ENCODE measurements at regions not wholly inside any gene's neighbourhood (a gene's known extent, or its start where the extent isn't known, plus 50 kb on each side); places are given as distances from the start of the nearest gene placed in this dataset.

- peaks cover 0 to 3% of the 10 kb centered on the region in 2 donors for H3K9me3 ChIP-seq (replicated peaks in 1 of 2; ENCODE audit: control insufficient read depth in 2 of 2, insufficient read depth in 1 of 2, low read depth in 1 of 2, low read length in 2 of 2)
- no peak overlapping the region for H3K4me2 ChIP-seq (ENCODE audit: insufficient read depth, low read length, poor library complexity, severe bottlenecking)
- no CpG with 5 or more reads among the region's 2 CpGs for WGBS, 2 donors (ENCODE audit: extremely low coverage in 2 of 2, insufficient read length in 2 of 2, insufficient replicate concordance in 1 of 2)
- H2BK120ac ChIP-seq (ENCODE audit: low read depth, low read length) = no peak overlapping the region
- no peak overlapping the region for H4K91ac ChIP-seq (ENCODE audit: low read depth, low read length, poor library complexity)
- no peak overlapping the region for H3K9ac ChIP-seq (ENCODE audit: low read depth, low read length, poor library complexity)
- H3K23ac ChIP-seq (ENCODE audit: low read depth, low read length, poor library complexity) = no peak overlapping the region
- no peak overlapping the region for H2AFZ ChIP-seq (ENCODE audit: low read length)
- H2BK5ac ChIP-seq (ENCODE audit: low read length) = no peak overlapping the region
- no peak overlapping the region for H3K4ac ChIP-seq (ENCODE audit: low read length)
- no peak overlapping the region for H2AK5ac ChIP-seq (ENCODE audit: low read depth, low read length)
- H2BK15ac ChIP-seq (ENCODE audit: low read length) = no peak overlapping the region
- H3K36me3 ChIP-seq (replicated peaks in 1 of 2; ENCODE audit: control insufficient read depth in 2 of 2, insufficient read depth in 2 of 2, low read length in 2 of 2) = no peaks in the 10 kb centered on the region
- H3K27me3 ChIP-seq (ENCODE audit: control insufficient read depth in 3 of 3, insufficient read depth in 3 of 3, low read depth in 1 of 3, low read length in 3 of 3) = no peaks in the 10 kb centered on the region
- H3K4me1 ChIP-seq (ENCODE audit: control insufficient read depth in 2 of 2, insufficient read depth in 1 of 2, low read depth in 1 of 2, low read length in 2 of 2) = no peaks in the 10 kb centered on the region
- no peak overlapping the region for H4K8ac ChIP-seq (ENCODE audit: low read depth, low read length)
- H2BK12ac ChIP-seq (ENCODE audit: low read length) = no peak overlapping the region
- no peak overlapping the region for H3K4me3 ChIP-seq (ENCODE audit: low read length in 2 of 2)
- no peak overlapping the region for H3K14ac ChIP-seq (ENCODE audit: low read length)
- no peak for DNase-seq (ENCODE audit: low spot score)
- no peak overlapping the region for H3K18ac ChIP-seq (ENCODE audit: low read length)
- no peaks in the 10 kb centered on the region for H3K79me1 ChIP-seq (ENCODE audit: low read depth, low read length)
- no peak overlapping the region for H3K27ac ChIP-seq (replicated peaks; ENCODE audit: low read length)
These were observed 62.3 kb downstream of the ARL4A start for GRCh38 chr7:12749746-12750145.

GRCh38 chr7:12751764-12752163 lies 64.3 kb downstream of the ARL4A start:
- Histone ChIP-seq H3K9ac (ENCODE audit: low read depth, low read length, poor library complexity) (no peak overlapping the region), H3K27me3 (ENCODE audit: control insufficient read depth in 3 of 3, insufficient read depth in 3 of 3, low read depth in 1 of 3, low read length in 3 of 3) (no peaks in the 10 kb centered on the region), H3K4me3 (ENCODE audit: low read length in 2 of 2) (no peak overlapping the region), H3K27ac (replicated peaks; ENCODE audit: low read length) (no peak overlapping the region), H3K79me1 (ENCODE audit: low read depth, low read length) (no peaks in the 10 kb centered on the region), H3K18ac (ENCODE audit: low read length) (no peak overlapping the region), H4K91ac (ENCODE audit: low read depth, low read length, poor library complexity) (no peak overlapping the region), H2AFZ (ENCODE audit: low read length) (no peak overlapping the region), H2BK5ac (ENCODE audit: low read length) (no peak overlapping the region), H2BK15ac (ENCODE audit: low read length) (no peak overlapping the region), H3K4me2 (ENCODE audit: insufficient read depth, low read length, poor library complexity, severe bottlenecking) (no peak overlapping the region), H3K36me3 (replicated peaks in 1 of 2; ENCODE audit: control insufficient read depth in 2 of 2, insufficient read depth in 2 of 2, low read length in 2 of 2) (no peaks in the 10 kb centered on the region), H3K4ac (ENCODE audit: low read length) (no peak overlapping the region), H3K9me3 (replicated peaks in 1 of 2; ENCODE audit: control insufficient read depth in 2 of 2, insufficient read depth in 1 of 2, low read depth in 1 of 2, low read length in 2 of 2) (peaks cover 0 to 3% of the 10 kb centered on the region in 2 donors), H3K4me1 (ENCODE audit: control insufficient read depth in 2 of 2, insufficient read depth in 1 of 2, low read depth in 1 of 2, low read length in 2 of 2) (no peaks in the 10 kb centered on the region), H2AK5ac (ENCODE audit: low read depth, low read length) (no peak overlapping the region), H2BK12ac (ENCODE audit: low read length) (no peak overlapping the region), H4K8ac (ENCODE audit: low read depth, low read length) (no peak overlapping the region), H3K23ac (ENCODE audit: low read depth, low read length, poor library complexity) (no peak overlapping the region), H3K14ac (ENCODE audit: low read length) (no peak overlapping the region), H2BK120ac (ENCODE audit: low read depth, low read length) (no peak overlapping the region)
- no peak for DNase-seq (ENCODE audit: low spot score)
- whole genome bisulfite sequencing, 2 donors (ENCODE audit: extremely low coverage in 2 of 2, insufficient read length in 2 of 2, insufficient replicate concordance in 1 of 2) = no CpG with 5 or more reads among the region's 3 CpGs

- Histone ChIP-seq H2AFZ (ENCODE audit: low read length) (no peak overlapping the region), H3K4me2 (ENCODE audit: insufficient read depth, low read length, poor library complexity, severe bottlenecking) (no peak overlapping the region)
These were observed 66.7 kb downstream of the ARL4A start for GRCh38 chr7:12754179-12754578.

GRCh38 chr7:12756821-12757220 lies 69.4 kb downstream of the ARL4A start:
- Histone ChIP-seq H2BK5ac (ENCODE audit: low read length) (no peak overlapping the region), H2AK5ac (ENCODE audit: low read depth, low read length) (no peak overlapping the region), H3K18ac (ENCODE audit: low read length) (no peak overlapping the region), H2AFZ (ENCODE audit: low read length) (no peak overlapping the region), H3K23ac (ENCODE audit: low read depth, low read length, poor library complexity) (no peak overlapping the region), H2BK12ac (ENCODE audit: low read length) (no peak overlapping the region), H3K36me3 (replicated peaks in 1 of 2; ENCODE audit: control insufficient read depth in 2 of 2, insufficient read depth in 2 of 2, low read length in 2 of 2) (peaks cover 0 to 1% of the 10 kb centered on the region in 2 donors), H3K4ac (ENCODE audit: low read length) (no peak overlapping the region), H3K79me1 (ENCODE audit: low read depth, low read length) (no peaks in the 10 kb centered on the region), H3K4me1 (ENCODE audit: control insufficient read depth in 2 of 2, insufficient read depth in 1 of 2, low read depth in 1 of 2, low read length in 2 of 2) (peaks cover 0 to 11% of the 10 kb centered on the region in 2 donors), H3K9me3 (replicated peaks in 1 of 2; ENCODE audit: control insufficient read depth in 2 of 2, insufficient read depth in 1 of 2, low read depth in 1 of 2, low read length in 2 of 2) (peaks cover 2% of the 10 kb centered on the region in 2 donors), H4K8ac (ENCODE audit: low read depth, low read length) (no peak overlapping the region), H3K27ac (replicated peaks; ENCODE audit: low read length) (no peak overlapping the region), H3K9ac (ENCODE audit: low read depth, low read length, poor library complexity) (no peak overlapping the region), H3K4me3 (ENCODE audit: low read length in 2 of 2) (no peak overlapping the region), H2BK120ac (ENCODE audit: low read depth, low read length) (no peak overlapping the region), H3K27me3 (ENCODE audit: control insufficient read depth in 3 of 3, insufficient read depth in 3 of 3, low read depth in 1 of 3, low read length in 3 of 3) (no peaks in the 10 kb centered on the region), H2BK15ac (ENCODE audit: low read length) (no peak overlapping the region), H3K14ac (ENCODE audit: low read length) (no peak overlapping the region), H4K91ac (ENCODE audit: low read depth, low read length, poor library complexity) (no peak overlapping the region), H3K4me2 (ENCODE audit: insufficient read depth, low read length, poor library complexity, severe bottlenecking) (no peak overlapping the region)
- WGBS, 2 donors (ENCODE audit: extremely low coverage in 2 of 2, insufficient read length in 2 of 2, insufficient replicate concordance in 1 of 2) = no CpG with 5 or more reads among the region's 4 CpGs
- no peak for DNase-seq (ENCODE audit: low spot score)

More at GRCh38 chr7:12754179-12754578, 66.7 kb downstream of the ARL4A start:
- Histone ChIP-seq H3K4me1 (ENCODE audit: control insufficient read depth in 2 of 2, insufficient read depth in 1 of 2, low read depth in 1 of 2, low read length in 2 of 2) (peaks cover 0 to 4% of the 10 kb centered on the region in 2 donors), H3K36me3 (replicated peaks in 1 of 2; ENCODE audit: control insufficient read depth in 2 of 2, insufficient read depth in 2 of 2, low read length in 2 of 2) (no peaks in the 10 kb centered on the region), H3K4me3 (ENCODE audit: low read length in 2 of 2) (no peak overlapping the region), H3K27ac (replicated peaks; ENCODE audit: low read length) (no peak overlapping the region), H3K79me1 (ENCODE audit: low read depth, low read length) (no peaks in the 10 kb centered on the region), H2AK5ac (ENCODE audit: low read depth, low read length) (no peak overlapping the region), H3K23ac (ENCODE audit: low read depth, low read length, poor library complexity) (no peak overlapping the region), H3K18ac (ENCODE audit: low read length) (no peak overlapping the region), H3K4ac (ENCODE audit: low read length) (no peak overlapping the region), H3K27me3 (ENCODE audit: control insufficient read depth in 3 of 3, insufficient read depth in 3 of 3, low read depth in 1 of 3, low read length in 3 of 3) (no peaks in the 10 kb centered on the region), H2BK5ac (ENCODE audit: low read length) (no peak overlapping the region), H3K14ac (ENCODE audit: low read length) (no peak overlapping the region), H2BK120ac (ENCODE audit: low read depth, low read length) (no peak overlapping the region), H4K91ac (ENCODE audit: low read depth, low read length, poor library complexity) (no peak overlapping the region), H3K9me3 (replicated peaks in 1 of 2; ENCODE audit: control insufficient read depth in 2 of 2, insufficient read depth in 1 of 2, low read depth in 1 of 2, low read length in 2 of 2) (no peaks in the 10 kb centered on the region), H4K8ac (ENCODE audit: low read depth, low read length) (no peak overlapping the region), H2BK15ac (ENCODE audit: low read length) (no peak overlapping the region), H3K9ac (ENCODE audit: low read depth, low read length, poor library complexity) (no peak overlapping the region), H2BK12ac (ENCODE audit: low read length) (no peak overlapping the region)
- no peak for DNase-seq (ENCODE audit: low spot score)
- WGBS, 2 donors (ENCODE audit: extremely low coverage in 2 of 2, insufficient read length in 2 of 2, insufficient replicate concordance in 1 of 2) = no CpG with 5 or more reads among the region's 3 CpGs

All from neuronal stem cell (in vitro differentiated cells).